ENCODE measurements at regions not wholly inside any gene's neighbourhood (a gene's known extent, or its start where the extent isn't known, plus 50 kb on each side); places are given as distances from the start of the nearest gene placed in this dataset.
"Not testable (repeated sequence)": the region's sequence is repeated elsewhere in the genome, so short reads cannot be mapped to it uniquely, and the experiment has no call there.

- DNase-seq (ENCODE audit: low read depth, low spot score): no peak
These were observed 141.5 kb downstream of the C6orf118 start for GRCh38 chr6:165167861-165168260.

DNA sequence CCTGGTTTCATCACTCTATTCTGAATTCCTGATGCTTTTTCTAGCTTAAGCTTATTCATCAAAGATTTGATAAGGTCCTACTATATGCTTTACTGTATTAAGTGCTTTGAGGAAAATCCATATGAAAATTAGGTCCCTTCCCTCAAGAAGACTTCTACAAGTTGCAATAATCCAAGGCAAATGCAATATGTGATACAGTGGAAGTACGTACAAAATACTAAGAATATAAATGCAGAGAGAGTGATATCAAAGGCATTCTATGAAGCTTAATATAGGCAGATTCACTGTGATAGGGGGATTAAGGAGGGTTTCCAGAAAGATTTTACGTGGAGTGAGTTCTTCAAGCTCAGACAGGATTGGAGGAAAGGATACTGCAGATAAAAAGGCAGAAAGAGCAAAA, 142.1 kb downstream of the C6orf118 start:
- DNase-seq (ENCODE audit: low read depth, low spot score): no peak

DNA sequence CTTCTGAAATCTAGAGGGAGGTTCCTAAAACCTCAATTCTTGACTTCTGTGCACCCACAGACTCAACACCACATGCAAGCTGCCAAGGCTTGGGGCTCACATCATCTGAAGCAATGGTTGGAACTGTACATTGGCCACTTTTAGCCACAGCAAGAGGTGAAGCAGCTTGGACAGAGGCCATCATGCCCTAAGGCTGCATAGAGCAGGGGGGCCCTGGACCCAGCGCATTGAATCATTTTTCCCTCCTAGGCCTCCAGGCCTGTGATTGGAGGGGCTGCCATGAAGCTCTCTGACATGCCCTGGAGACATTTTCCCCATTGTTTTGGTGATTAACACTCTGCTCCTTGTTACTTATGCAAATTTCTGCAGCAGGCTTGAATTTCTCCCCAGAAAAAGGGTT, 145.9 kb downstream of the C6orf118 start:
- no peak for DNase-seq (ENCODE audit: low read depth, low spot score)

- DNase-seq (ENCODE audit: low read depth, low spot score): no peak
These were observed 149.9 kb downstream of the C6orf118 start for GRCh38 chr6:165159460-165159859.

GRCh38 chr6:165146456-165146855, 162.9 kb downstream of the C6orf118 start:
- DNase-seq (ENCODE audit: low read depth, low spot score): no peak

DNA sequence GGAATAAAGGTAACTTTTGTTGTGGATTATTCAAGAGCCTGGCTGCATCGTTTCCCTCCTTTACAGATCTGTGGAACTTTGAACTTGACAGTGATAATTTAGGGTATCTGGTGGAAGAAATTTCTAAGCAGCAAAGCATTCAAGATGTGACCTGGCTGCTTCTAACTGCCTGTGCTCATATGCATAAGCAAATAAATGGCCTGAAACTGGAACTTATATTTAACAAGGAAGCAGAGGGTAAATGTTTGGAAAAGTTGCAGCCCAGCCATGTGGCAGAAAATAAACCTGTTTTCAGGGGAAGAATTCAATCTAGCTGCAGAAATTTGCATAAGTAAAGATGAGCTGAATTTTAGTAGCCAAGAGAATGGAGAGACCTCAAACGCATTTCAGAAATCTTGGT, 173.5 kb downstream of the C6orf118 start:
- no peak for DNase-seq (ENCODE audit: low read depth, low spot score)

GRCh38 chr6:165129086-165129485, 180.3 kb downstream of the C6orf118 start:
- DNase-seq (ENCODE audit: low read depth, low spot score): no peak

DNA sequence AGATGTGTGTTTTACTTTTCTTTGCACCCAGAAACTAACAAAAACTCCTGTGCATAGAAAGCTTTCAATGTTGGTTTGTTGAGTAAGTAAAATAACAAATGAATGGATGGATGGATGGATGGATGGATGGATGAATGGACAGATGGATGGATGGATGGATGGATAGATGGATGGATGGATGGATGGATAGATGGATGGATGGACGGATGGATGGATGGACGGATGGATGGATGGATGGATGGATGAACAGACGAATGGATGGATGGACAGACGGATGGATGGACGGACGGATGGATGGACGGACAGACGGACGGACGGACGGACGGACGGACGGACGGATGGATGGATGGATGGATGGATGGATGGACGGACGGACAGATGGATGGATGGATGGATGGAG, 181.7 kb downstream of the C6orf118 start:
- DNase-seq (ENCODE audit: low read depth, low spot score): not testable (repeated sequence)

DNA sequence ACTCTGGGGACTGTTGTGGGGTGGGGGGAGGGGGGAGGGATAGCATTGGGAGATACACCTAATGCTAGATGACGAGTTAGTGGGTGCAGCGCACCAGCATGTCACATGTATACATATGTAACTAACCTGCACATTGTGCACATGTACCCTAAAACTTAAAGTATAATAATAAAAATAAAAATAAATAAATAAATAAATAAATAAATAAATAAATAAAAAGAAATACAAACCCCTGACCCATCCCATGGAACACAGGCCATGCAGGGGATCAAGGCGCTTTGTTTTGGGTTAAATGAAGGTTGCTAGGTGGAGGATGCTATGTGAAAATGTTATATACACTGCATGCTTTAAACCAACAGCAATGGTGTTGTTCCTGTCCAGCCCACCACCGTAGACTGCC, 184.7 kb downstream of the C6orf118 start:
- DNase-seq (ENCODE audit: low read depth, low spot score): not testable (repeated sequence)

DNA sequence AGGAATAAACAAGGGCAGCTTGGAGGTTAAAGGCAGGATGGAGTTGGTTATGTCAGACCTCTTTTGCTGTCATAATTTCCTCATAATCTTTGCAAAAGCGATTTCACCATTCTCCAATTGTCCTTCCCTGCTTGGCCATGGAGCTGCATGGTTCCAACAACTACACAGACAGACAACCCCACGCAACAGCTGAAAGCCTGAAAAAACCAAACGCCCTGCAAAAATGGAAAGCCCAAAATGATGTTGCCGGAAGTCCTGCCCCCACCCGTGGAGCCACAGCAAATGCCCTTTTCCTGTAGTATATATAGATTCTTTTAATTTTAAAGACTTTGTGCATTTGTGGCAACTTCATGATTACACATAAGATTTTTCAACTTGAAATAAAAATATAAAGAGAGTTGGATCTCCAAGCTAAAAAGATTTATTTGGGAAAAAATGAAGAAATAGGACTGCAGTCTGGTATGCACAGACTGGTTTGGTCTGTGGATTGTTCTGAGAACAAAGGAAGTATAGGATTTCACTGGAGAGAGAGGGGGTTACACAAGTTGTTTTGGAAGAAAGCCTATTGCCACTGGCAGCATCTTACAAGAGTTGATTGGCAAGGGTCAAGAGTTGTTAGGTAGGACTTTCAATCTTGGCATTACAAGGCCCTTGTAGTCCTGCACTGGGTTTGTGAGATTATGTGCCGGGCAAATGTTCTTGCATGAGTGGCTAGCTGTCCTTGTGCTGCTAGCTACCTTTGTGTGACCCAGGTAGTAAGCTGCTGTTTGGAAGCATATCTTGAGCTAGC, 190.0 kb downstream of the C6orf118 start:
- DNase-seq (ENCODE audit: low read depth, low spot score): no peak

GRCh38 chr6:165118736-165119135, 190.7 kb downstream of the C6orf118 start:
- no peak for DNase-seq (ENCODE audit: low read depth, low spot score)

GRCh38 chr6:165117806-165118205, 191.6 kb downstream of the C6orf118 start:
- DNase-seq (ENCODE audit: low read depth, low spot score): no peak

DNA sequence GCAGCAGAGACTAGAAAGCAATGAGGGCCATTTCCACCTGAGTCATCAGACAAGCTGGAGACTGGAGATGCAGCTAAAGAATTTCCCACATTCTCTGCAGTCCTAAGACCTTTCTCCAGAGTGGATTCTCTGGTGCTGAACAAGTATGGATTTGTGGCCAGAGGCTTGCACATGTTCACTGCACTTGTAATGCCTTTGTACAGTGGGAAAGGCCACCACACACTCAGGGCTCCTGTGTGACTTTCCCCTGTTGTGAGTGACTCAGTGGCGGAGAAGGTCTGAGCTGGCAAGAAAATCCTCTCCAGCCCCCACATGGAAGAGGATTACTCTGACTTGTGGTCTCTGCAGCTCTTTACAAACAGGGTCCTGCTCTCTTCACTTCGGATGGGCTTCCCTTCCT, 192.3 kb downstream of the C6orf118 start:
- DNase-seq (ENCODE audit: low read depth, low spot score): no peak

DNA sequence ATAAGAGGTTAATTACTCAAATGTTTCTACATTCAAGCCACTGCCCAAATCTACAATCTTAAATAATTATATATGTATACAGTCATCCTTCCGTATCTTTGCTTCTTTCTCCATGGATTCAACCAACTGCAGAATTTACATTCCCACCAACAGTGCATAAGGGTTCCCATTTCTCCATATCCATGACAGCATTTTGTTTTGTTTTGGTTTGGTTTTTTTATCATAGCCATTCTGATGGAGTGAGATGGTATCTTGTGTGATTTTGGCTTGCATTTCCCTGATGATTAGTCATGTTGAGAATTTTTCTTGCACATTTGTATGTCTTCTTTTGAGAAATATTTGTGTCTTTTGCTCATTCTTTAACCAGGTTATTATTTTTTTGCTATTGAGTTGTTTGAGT, 198.5 kb downstream of the C6orf118 start:
- DNase-seq (ENCODE audit: low read depth, low spot score): no peak

DNA sequence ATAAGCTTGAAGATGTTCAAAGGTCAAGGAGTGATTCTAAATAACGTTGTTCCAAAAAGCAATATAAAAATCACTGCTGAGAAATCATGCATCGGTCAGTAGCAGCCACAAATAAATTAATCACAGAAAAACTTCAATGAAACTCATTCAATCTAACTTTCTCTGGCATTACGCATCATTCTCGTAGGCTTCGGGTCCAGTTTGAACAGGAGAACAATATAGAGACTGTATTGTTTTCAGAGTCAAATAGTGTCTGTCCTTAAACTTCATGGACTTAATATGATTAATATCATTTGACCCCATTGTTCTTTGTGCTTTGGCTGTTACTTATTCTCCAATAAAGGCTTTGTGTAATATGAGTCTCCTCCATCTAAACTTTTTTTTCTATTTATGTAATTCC, 200.4 kb downstream of the C6orf118 start:
- DNase-seq (ENCODE audit: low read depth, low spot score): no peak

GRCh38 chr6:165106261-165106660, 203.1 kb downstream of the C6orf118 start:
- DNase-seq (ENCODE audit: low read depth, low spot score): no peak

GRCh38 chr6:165098165-165098564, 211.2 kb downstream of the C6orf118 start:
- DNase-seq (ENCODE audit: low read depth, low spot score): no peak

GRCh38 chr6:165096868-165097267, 212.5 kb downstream of the C6orf118 start:
- no peak for DNase-seq (ENCODE audit: low read depth, low spot score)

DNA sequence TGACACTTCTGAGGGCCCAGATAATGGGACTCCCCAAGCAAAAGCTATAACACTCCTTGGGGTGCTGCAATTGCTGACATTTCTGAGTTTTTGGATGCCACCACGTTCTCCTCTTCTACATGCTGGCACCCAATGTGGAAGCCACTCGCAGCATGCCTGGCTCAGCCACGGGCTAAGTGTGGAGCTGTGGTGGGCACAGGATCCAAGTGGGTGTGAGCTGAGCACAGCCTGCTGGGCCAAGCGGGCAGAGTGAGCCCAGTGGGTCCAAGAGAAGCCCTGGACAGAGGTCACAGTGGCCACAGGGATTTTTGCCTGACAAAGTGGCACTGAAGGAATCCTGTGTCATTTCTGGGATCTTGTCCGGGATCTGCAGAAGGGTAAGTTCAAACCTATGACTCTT, 213.2 kb downstream of the C6orf118 start:
- no peak for DNase-seq (ENCODE audit: low read depth, low spot score)

DNA sequence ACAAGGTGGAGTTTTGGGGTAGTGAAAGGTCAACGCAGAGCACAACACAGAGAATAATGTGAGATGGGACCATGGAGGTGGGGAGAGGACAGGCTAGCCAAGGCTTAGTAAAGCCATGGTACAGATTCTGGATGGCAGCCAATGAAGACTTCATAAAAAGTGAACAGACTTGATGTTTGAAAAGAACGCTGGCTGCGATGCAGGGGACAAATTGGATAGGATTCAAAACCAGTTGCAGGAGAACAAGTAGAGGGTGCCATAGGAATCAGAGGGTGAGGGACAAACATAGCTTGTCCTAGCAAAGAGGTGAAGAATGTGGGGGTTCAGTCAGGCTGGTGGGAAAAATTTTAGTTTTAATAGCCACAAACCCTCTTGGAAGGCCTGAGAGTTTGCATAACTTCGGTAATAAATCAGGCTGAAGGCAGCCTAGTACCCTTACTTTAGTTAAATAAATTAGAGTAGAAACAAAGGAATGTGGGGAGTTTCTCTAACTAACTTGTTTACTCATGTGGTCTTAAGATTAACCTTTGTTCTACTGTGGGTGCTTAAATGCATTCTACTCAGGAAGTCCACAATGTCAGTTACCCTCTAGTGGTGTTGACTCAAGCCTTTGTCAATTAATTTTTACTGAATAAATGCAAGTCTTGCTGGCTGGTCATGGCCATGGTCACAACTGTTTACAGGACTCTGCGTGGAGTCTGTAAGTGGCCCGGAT, 216.4 kb downstream of the C6orf118 start:
- no peak for DNase-seq (ENCODE audit: low read depth, low spot score)

DNA sequence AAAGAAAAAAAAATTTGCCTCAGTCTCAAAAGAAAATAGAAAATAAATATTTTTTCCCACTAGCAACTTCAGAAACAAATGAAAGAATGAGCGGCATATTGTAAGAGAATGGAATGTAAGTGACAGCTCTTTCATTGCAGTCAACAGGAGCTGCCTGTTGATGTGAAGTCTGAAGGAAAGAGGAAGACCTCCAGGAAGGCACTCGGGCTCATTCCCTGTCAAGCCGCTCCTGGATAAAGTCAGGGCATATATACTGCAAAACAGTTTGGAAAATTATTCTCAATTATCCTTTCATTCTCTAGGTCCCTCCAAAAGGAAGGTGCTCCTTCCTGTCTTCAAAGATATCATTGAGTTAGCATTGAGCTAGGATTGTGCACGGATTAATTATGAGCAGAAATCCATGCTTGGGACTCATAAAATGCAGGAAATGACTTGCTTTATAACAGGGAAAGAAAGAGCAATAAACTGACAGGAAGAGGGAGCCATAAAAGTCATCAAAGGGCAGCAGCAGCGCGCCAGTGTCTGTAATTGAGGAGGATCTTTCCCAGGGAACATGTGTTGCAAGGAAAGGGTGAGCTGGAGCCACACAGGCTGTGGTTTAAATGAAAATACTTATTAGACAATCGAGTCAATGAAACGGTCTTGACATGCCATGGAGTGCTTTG, 218.2 kb downstream of the C6orf118 start:
- no peak for DNase-seq (ENCODE audit: low read depth, low spot score)

GRCh38 chr6:165090242-165090641, 219.2 kb downstream of the C6orf118 start:
- no peak for DNase-seq (ENCODE audit: low read depth, low spot score)

DNA sequence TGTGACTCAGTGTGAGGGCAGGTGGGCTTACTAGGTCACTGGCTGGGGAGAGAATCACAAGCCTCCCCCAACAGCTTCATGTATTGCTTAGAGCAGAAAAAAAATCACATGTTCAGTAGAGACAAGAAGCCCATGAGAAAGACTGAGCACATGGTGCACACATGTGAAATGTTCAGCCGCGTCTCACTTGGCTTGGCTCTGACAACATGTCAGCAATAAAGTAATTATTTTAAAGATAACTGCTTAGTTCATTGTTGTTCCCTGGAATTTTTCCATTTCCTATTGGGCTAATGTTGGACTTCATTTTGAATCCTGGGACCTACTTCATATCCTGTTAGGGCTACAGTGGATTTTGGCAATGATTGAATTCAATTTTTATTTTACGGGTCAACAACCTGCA, 222.6 kb downstream of the C6orf118 start:
- no peak for DNase-seq (ENCODE audit: low read depth, low spot score)
